Endothelial cell of umbilical vein (primary cell): ENCODE measurements at regions not wholly inside any gene's neighbourhood (a gene's known extent, or its start where the extent isn't known, plus 50 kb on each side); places are given as distances from the start of the nearest gene placed in this dataset.

ENCODE experiments used
- BruUV-seq: library from RNA; stranded (reverse); fragments of 400-500 nt; replicated peaks from 2 replicates; lab custom pipeline; 2021; lab: Mats Ljungman, UMichigan
- CTCF ChIA-PET: fragments of 300-600, 350-600 bp; sonication (Branson Sonifier 250); formaldehyde crosslinking; loops from one replicate; lab custom pipeline; 2021; ENCODE audit warnings: antibody characterized with exemption, inconsistent platforms; lab: Charles Lee
- POLR2A ChIA-PET: fragments of 300-600, 350-600 bp; sonication (Branson Sonifier 250); formaldehyde crosslinking; loops from one replicate; lab custom pipeline; 2021; ENCODE audit warnings: antibody characterized with exemption, inconsistent platforms; lab: Charles Lee
- DNase-seq: peaks from one replicate; pipeline ENCODE4 v3.0.0-alpha.2; 2011; ENCODE audit warnings: low read depth, low spot score
- FAIRE-seq: peaks from 2 replicates; lab custom pipeline; 2011; peaks lifted over from hg19 to GRCh38; lab: Jason Lieb, UNC
- H2AFZ ChIP-seq: 2 replicates; pipeline ENCODE4 v1.6.0; 2012; ENCODE audit warnings: low read depth, low read length, control low read depth, inconsistent platforms
- H3K27ac ChIP-seq: 2 replicates; pipeline ENCODE4 v1.5.1; 2011; ENCODE audit warnings: low read depth, mild to moderate bottlenecking, control low read depth, low read length, moderate library complexity; ENCODE audit not compliant: insufficient read depth
- H3K27me3 ChIP-seq, 2 experiments: 2 replicates each; pipeline versions ENCODE4 v1.6.0 to v1.6.1; 2011; ENCODE audit warnings: low read length in 2 of 2, mixed read lengths in 1 of 2; ENCODE audit not compliant: control insufficient read depth in 2 of 2, insufficient read depth in 2 of 2
- H3K36me3 ChIP-seq, 2 experiments: 2 replicates in 1 of 2; 3 replicates in 1 of 2; pipeline ENCODE4 v1.5.1; 2011; ENCODE audit warnings: low read length in 2 of 2, mild to moderate bottlenecking in 1 of 2, moderate library complexity in 1 of 2; ENCODE audit not compliant: control insufficient read depth in 2 of 2, insufficient read depth in 2 of 2; ENCODE audit errors: extremely low read depth in 1 of 2
- H3K4me1 ChIP-seq: 3 replicates; pipeline ENCODE4 v1.5.1; 2011; ENCODE audit warnings: mild to moderate bottlenecking, low read length; ENCODE audit not compliant: control insufficient read depth, insufficient read depth; ENCODE audit errors: extremely low read depth
- H3K4me2 ChIP-seq: 2 replicates; pipeline ENCODE4 v1.6.1; 2011; ENCODE audit warnings: low read length, control low read depth, mixed read lengths; ENCODE audit not compliant: insufficient read depth
- H3K4me3 ChIP-seq, 3 experiments: fragments of 200-600 bp in 1 of 3; sonication (generic), shearing (Covaris generic) in 1 of 3; replicated peaks in 1 of 3; 2 replicates each; pipeline ENCODE4 v1.5.1; 2011 to 2016; ENCODE audit warnings: control low read depth in 3 of 3, low read length in 3 of 3, mild to moderate bottlenecking in 2 of 3, inconsistent platforms in 1 of 3, low read depth in 1 of 3, moderate library complexity in 1 of 3; ENCODE audit not compliant: insufficient read depth in 1 of 3
- H3K79me2 ChIP-seq: 2 replicates; pipeline ENCODE4 v1.6.0; 2012; ENCODE audit warnings: low read length, inconsistent platforms; ENCODE audit not compliant: control insufficient read depth, insufficient read depth
- H3K9ac ChIP-seq: replicated peaks from 2 replicates; pipeline ENCODE3; 2011; ENCODE audit warnings: low read length, control low read depth; ENCODE audit not compliant: insufficient read depth; ENCODE audit errors: extremely low read depth
- H3K9me1 ChIP-seq: replicated peaks from 3 replicates; pipeline ENCODE4 v1.6.0; 2011; ENCODE audit warnings: mild to moderate bottlenecking, low read length; ENCODE audit not compliant: control insufficient read depth, insufficient read depth; ENCODE audit errors: extremely low read depth
- H3K9me3 ChIP-seq: replicated peaks from 2 replicates; pipeline ENCODE4 v1.5.1; 2012; ENCODE audit warnings: low read length, inconsistent platforms; ENCODE audit not compliant: control insufficient read depth, insufficient read depth
- H4K20me1 ChIP-seq: replicated peaks from 2 replicates; pipeline ENCODE3; 2011; ENCODE audit warnings: mild to moderate bottlenecking, low read length; ENCODE audit not compliant: control insufficient read depth, insufficient read depth; ENCODE audit errors: extremely low read depth
- CTCF ChIP-seq, 2 donors: IDR thresholded peaks; 1 replicate in 1 of 2; 2 replicates in 1 of 2; pipeline ENCODE4 v1.5.1; 2011; ENCODE audit warnings: low read length in 2 of 2, mild to moderate bottlenecking in 2 of 2, moderate library complexity in 2 of 2, control low read depth in 1 of 2, inconsistent platforms in 1 of 2, low read depth in 1 of 2; ENCODE audit not compliant: insufficient read depth in 1 of 2; ENCODE audit errors: extremely low read depth in 1 of 2
- EZH2 ChIP-seq: IDR thresholded peaks from 2 replicates; pipeline ENCODE4 v1.6.1; 2012; ENCODE audit warnings: borderline replicate concordance, low read depth, mild to moderate bottlenecking, moderate library complexity, low read length, inconsistent platforms; ENCODE audit not compliant: severe bottlenecking
- FOS ChIP-seq: IDR thresholded peaks from 2 replicates; pipeline ENCODE4 v1.6.1; 2011; ENCODE audit warnings: mild to moderate bottlenecking, low read length, moderate library complexity, borderline replicate concordance; ENCODE audit not compliant: insufficient read depth
- GATA2 ChIP-seq: IDR thresholded peaks from 2 replicates; pipeline ENCODE4 v1.7.0; 2011; ENCODE audit warnings: low read depth, mild to moderate bottlenecking, moderate library complexity, mixed read lengths, low read length; ENCODE audit not compliant: insufficient read length, insufficient read depth
- JUN ChIP-seq: IDR thresholded peaks from 2 replicates; pipeline ENCODE4 v1.6.1; 2011; ENCODE audit warnings: borderline replicate concordance, low read depth; ENCODE audit not compliant: insufficient read length, insufficient read depth
- MAX ChIP-seq: IDR thresholded peaks from 2 replicates; pipeline ENCODE4 v1.6.1; 2011; ENCODE audit not compliant: insufficient read depth, insufficient read length
- MYC ChIP-seq: IDR thresholded peaks from one replicate; pipeline ENCODE4 v1.6.1; 2011; ENCODE audit warnings: mild to moderate bottlenecking, low read depth, low read length
- POLR2A ChIP-seq: IDR thresholded peaks from 2 replicates; pipeline ENCODE4 v1.6.1; 2012; ENCODE audit warnings: low read depth, mild to moderate bottlenecking, control low read depth, low read length
- POLR2AphosphoS5 ChIP-seq: IDR thresholded peaks from 2 replicates; pipeline ENCODE4 v1.6.1; 2012; ENCODE audit warnings: low read depth, mild to moderate bottlenecking, control low read depth, low read length, moderate library complexity; ENCODE audit not compliant: insufficient read depth
- dilution Hi-C: fragments of 300-500 bp; cut with MboI; formaldehyde crosslinking; loops from one replicate; pipeline ENCODE4 v1.15.0; 2019; ENCODE audit warnings: low sequenced_read_pairs; ENCODE audit not compliant: extremely low pct_ligation_motif_present
- intact Hi-C: fragments of 100-400 bp; cut with micrococcal nuclease; formaldehyde crosslinking; loops from one replicate; pipeline ENCODE4 v1.10.0; 2022

GRCh38 chr12:132397152-132397933 lies 68.0 kb upstream of the GALNT9 start:
- H3K4me1 ChIP-seq, result no peaks in the 10 kb centered on the region

GRCh38 chr12:132396657-132397056 lies 67.3 kb upstream of the GALNT9 start:
- ChIA-PET CTCF (no interaction called here), POLR2A (no interaction called here)
- H3K27ac ChIP-seq, result no peak overlapping the region
- BruUV-seq, result no TSS peak
- H3K4me3 ChIP-seq, result no peak overlapping the region
- DNase-seq (no peak), FAIRE-seq (no peak)
- intact Hi-C loops (no loop called here), dilution Hi-C loops (no loop called here)
- no peaks in the 10 kb centered on the region for H3K9me1 ChIP-seq
- no peak overlapping the region for H2AFZ ChIP-seq
- H3K27me3 ChIP-seq, result peaks cover 0 to 9% of the 10 kb centered on the region in 2 experiments
- no peaks in the 10 kb centered on the region for H4K20me1 ChIP-seq
- no peaks in the 10 kb centered on the region for H3K9me3 ChIP-seq
- no peaks in the 10 kb centered on the region for H3K79me2 ChIP-seq
- no peaks in the 10 kb centered on the region for H3K36me3 ChIP-seq
- TF ChIP-seq FOS, result no peak
- TF ChIP-seq EZH2, result no peak
- no peak for TF ChIP-seq POLR2A
- TF ChIP-seq MAX, result no peak
- TF ChIP-seq JUN, result no peak
- no peak for TF ChIP-seq MYC
- no peak for TF ChIP-seq CTCF (IDR thresholded peaks at IDR 0.05; ENCODE audit: extremely low read depth in 1 of 2, insufficient read depth in 1 of 2, low read depth in 1 of 2, low read length in 2 of 2)
- no peak for TF ChIP-seq GATA2
- no peak for TF ChIP-seq POLR2AphosphoS5
- H3K9ac ChIP-seq, result no peak overlapping the region
- H3K4me1 ChIP-seq, result no peaks in the 10 kb centered on the region
- no peak overlapping the region for H3K4me2 ChIP-seq

More at GRCh38 chr12:132397152-132397933, 68.0 kb upstream of the GALNT9 start:
- no peak for DNase-seq
- dilution Hi-C loops (no loop called here), intact Hi-C loops (no loop called here)
- H3K9ac ChIP-seq, result no peak overlapping the region
- H3K4me3 ChIP-seq, result no peak overlapping the region
- H3K36me3 ChIP-seq, result no peaks in the 10 kb centered on the region
- H3K9me1 ChIP-seq, result no peaks in the 10 kb centered on the region
- H2AFZ ChIP-seq, result no peak overlapping the region
- CTCF ChIA-PET, result no interaction called here
- no peaks in the 10 kb centered on the region for H3K9me3 ChIP-seq
- H3K27ac ChIP-seq, result no peak overlapping the region
- no peak for TF ChIP-seq POLR2A
- TF ChIP-seq JUN, result no peak
- TF ChIP-seq GATA2, result no peak
- no TSS peak for BruUV-seq
- H4K20me1 ChIP-seq, result no peaks in the 10 kb centered on the region
- POLR2A ChIA-PET, result no interaction called here
- H3K4me2 ChIP-seq, result no peak overlapping the region
- H3K27me3 ChIP-seq, result peaks cover 0 to 9% of the 10 kb centered on the region in 2 experiments
- H3K79me2 ChIP-seq, result no peaks in the 10 kb centered on the region
- FAIRE-seq, result no peak
